NCI-H2171 (cell line): ENCODE measurements at regions not wholly inside any gene's neighbourhood (a gene's known extent, or its start where the extent isn't known, plus 50 kb on each side); places are given as distances from the start of the nearest gene placed in this dataset.
A peak's percentile ranks its signal among the peaks of the same experiment; 100 is the strongest.

ENCODE experiments used
- DNase-seq: peaks from one replicate; lab custom pipeline; 2025; lab: John Stamatoyannopoulos, UW

DNA sequence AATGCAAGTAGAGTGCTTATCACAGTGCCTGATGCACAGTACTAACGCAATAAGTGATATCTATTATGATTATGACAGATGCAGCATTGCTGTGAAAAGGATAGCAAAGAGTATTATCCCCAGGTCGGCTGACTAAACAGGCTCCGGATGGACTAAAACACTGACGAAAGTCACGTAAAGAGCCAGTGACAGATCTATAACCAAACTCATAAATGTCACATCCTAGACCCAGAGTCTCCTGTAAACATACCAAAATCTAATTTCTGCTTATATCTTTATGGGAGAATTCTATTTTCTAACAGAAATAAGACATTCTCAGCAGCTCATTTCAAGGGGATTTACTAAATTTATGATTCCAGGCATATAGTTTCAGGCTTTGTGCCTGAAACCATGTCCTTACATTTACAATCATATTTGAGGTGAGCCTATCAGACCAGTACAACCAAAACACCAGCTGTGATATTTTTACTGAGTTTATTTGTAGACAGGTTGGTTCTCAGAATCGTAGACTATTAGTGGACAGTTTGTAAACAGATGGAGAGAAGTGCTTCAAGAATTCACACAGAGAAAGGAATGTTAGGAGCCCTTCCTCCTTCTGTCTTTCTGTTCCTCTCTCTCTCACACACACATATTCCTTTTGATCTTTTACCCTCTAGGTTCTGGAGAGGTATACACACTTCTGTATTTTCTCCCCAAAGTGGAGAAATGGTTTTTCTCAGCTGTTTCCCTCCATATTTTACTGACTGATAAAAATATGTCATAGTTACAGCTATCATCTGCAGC is 52.4 kb upstream of the WDR26 start:
- DNase-seq = no peak

DNA sequence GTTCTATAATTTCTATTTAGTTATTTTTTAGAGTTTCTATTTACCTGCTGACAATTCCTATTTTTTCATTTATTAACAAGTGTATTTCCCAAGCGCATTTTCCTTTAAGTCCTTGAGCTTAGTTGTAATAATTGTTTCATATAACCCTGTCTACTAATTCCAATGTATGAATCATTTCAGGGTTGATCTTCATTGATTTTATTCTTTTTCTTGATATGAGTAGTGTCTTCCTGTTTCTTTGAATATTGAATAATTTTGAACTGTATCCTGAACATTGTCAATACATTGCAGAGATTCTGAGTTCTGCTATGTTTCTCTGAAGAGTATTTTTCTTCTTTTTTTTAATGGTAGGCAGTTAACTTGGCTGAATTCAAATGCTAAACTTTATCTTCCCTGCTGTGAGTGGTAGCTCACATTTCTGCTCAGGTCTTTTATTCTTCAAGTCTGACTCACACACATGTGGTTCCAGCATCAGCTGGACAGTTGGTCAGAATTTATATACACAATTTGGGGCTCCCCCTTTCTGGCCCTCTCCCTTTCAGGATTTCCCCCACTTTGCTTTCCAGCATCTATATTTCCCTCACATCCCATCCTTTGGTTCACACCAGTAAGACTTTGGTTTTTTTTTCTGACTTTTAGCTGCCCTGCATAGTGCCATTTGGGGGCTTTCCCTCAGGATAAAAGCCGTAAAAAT is 54.4 kb upstream of the WDR26 start:
- no peak for DNase-seq

DNA sequence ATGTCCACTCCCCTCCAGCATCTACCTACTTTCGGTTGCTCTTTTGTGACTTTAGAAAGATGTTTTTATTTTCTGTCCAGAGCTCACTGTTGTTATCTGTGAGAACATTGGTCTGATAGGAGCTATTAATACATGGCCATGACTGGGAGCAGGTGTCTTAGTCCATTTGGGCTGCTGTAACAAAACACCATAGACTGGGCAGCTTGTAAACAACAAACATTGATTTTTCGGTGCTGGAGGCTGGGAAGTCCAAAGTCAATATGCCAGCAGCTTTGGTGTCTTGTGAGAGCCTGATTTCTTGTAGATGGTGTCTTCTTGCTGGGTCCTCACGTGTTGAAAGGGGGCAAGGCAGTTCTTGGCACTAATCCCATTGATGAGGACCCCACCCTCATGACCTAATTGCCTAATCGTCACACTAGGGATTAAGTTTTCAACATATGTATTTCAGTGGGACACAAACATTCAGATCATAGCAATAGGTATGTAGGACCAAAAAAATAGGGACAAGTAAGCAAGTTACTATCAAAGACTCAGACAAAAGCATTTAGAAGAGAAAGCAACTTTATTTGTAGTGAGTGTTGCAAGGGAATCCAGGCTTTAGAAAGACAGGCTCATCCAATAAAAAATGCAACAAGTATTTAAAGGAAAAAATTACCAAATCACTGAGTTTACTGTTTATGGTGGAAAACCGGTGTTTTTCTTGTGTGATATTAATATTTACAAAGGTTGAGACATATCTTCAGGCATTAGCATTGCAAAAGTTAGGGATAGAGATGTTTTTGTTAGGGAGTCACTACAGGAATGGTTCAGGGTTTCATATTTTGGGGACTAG is 55.2 kb upstream of the WDR26 start:
- DNase-seq = no peak

DNA sequence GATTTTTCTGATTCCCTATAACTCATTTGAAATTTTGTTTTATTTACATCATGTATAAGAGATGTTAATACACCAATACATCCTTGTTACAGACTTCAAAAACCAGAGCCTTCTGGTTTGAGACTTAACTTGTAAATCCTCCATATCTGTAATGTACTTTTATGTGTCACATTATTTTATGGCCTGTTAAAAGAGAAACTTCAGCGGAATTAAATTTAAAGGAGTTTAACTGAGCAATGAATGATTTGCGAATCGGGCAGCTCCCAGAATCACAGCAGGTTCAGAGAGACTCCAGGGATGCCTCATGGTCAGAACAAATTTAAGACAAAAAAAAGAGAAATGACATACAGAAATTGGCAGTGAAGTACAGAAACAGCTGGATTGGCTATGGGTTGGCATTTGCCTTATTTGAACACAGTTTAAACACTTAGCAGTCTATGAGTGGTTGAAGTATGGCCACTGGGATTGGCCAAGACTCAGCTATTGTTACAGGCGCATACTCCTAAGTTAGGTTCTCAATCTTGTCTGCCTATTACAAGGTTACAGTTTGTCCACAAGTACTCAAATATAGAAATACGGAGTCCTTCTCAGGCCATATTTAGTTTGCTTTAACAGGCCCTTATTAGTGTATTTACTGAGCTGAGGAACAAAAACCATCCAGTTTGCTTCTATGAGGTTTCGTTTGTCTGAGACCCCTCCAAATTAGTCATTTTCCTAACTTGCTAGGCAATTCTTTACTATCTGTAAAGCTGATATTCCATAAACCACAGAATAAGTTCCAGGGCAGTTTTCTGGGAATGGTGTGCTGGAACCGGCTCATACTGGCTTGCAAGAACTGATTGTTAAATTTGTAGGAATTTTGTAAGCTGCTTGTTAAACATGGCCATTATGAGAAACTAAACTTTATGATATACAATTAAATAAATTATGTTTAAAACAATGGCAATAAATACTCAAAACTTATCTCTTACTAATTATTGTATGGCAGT is 56.2 kb upstream of the WDR26 start:
- DNase-seq = no peak

DNA sequence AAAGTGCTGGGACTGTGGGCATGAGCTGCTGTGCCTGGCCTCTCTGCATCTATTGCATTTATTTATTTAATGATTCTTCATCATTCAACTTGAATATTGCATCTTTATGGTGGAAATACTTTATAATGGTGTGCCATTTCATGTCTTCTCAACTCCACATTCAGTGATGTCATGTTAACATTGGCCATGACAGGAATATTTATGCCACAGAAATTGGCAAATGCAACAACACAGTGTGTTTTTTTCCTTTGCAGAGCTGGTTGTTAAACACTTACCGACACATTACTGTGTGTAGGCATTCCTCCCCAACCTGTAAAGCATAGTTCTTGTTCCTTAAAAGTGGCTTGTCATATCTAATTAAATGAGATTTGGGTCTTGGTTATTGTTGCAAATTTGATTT is 57.4 kb upstream of the WDR26 start:
- no peak for DNase-seq

DNA sequence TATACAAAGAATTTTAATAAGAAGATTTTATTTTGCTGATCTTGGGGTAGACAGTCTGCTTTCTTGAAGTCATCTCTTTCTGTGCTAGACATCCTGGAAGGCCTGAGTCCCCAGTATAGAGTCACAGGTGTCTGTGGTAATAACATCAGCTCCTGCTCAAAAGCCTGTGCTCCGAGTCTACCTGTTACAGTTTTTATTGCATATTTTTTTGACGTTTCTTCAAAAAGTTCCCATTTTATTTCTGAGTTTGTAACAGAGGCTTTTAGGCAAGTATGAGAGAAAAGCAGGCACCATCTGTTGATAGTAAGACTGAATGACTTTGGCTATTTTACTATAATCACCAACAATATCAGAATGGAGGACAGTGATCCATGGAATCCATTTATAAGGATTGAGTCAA is 58.0 kb upstream of the WDR26 start:
- no peak for DNase-seq

DNA sequence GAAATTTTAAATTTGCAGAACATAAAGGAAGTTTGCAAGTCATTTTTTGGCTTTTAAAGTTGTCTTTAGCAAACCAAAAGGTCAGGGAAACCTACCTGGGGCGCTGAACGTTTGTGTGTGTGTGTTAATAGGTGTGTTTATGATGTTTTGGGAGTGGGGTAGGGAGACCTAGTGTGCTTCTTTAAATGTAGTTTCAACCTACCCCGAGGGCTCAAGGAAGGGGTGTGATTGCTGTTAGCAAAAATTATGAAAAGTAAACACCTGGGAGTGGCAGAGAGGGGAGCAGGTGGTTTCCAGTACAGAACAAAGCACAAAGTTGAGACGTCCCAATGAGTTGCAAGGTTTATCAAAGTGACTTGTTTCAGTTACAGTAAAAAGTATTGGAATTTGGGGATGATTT is 58.7 kb upstream of the WDR26 start:
- DNase-seq = no peak

DNA sequence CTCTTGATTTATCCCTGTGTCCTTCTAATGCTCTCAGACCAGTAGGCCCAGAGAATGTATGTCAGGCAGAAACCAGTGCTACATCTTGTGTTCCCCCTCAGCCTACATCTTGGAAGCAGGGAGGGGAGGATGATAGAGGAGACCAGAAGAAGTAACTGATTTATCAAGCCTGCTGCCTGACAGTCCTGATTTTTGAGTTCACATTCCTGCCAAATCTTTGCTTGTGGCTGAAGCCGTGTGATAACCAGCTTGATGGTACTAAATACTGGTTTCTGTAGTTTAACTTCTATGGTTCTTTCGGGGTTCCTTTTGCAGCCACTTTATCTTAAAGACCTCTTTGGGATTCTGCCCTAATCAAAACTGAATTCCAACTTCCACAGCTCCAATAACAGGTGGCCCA is 59.7 kb upstream of the WDR26 start:
- no peak for DNase-seq

DNA sequence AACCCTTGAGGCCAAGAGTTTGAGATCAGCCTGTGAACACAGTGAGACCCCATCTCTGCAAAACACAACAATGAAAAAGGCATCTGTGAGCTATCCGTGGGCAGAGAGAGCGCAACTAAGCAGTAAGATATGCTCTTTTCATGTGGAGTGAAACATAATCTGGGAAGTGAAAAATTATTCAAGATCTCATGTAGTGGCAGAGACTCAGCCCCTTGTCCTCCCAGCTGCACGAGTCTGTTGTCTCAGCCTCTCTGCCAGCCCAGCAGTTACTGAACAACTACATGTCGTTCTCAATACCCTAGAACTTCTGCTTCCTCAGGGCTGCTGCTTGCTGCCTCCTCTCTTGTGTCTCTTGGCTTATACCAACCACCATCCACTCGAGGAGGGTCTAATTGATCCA is 61.3 kb upstream of the WDR26 start:
- DNase-seq = no peak

DNA sequence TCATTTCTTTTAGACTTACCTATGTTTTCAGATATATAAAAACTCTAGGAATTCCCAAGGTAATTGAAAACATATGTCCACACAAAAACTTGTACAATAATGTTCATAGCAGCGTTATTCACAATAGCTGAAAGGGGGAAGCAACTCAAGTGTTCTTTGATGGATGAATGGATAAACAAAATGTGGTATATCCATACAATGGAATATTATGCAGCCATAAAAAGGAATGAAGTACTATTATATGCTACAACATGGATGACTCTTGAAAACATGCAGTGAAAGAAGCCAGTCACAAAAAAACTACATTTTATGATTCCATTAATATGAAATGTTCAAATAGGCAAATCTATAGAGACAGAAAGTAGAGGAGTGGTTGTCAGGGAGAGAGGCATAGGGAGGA is 62.2 kb upstream of the WDR26 start:
- DNase-seq = no peak

DNA sequence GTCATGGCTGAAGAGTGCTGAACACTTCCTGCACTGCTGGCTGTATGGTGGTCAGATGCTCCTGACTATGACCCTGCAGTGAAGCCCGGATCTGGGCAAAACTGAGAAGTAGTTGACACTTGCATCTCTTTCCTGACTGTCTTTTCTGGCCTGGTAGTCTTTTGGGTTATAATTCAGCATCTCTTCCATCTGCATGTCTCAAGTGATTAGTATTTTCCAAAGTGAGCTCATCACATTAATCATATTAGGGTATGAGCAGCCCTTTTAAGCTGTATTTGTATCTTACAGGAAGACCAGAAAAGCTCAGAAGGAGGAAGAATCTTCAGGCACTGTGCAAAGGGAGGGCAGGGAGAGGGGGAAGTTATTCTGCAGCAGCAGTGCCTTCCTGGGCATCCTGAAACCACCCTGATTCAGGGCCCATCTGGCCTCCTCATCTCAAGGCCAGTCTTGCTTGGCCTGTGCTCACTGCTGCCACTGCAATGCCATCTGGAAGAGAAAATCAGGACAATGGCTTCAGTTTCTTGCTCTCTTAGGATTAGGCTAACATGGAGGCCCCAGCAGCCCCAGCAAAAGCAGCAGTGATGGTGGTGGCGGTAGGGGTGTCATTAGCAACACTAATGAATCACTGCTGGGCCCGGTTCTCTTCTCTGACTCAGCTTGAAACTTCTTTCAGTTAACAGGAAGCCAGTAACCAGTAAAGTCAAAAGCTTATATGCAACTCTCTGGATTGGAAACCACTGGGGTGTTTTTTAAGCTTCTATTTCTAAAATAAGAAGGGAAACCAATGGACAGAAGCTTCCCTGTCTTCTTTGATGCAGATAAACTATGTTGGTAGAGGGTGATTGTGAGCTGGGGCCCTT is 63.3 kb upstream of the WDR26 start:
- no peak for DNase-seq

DNA sequence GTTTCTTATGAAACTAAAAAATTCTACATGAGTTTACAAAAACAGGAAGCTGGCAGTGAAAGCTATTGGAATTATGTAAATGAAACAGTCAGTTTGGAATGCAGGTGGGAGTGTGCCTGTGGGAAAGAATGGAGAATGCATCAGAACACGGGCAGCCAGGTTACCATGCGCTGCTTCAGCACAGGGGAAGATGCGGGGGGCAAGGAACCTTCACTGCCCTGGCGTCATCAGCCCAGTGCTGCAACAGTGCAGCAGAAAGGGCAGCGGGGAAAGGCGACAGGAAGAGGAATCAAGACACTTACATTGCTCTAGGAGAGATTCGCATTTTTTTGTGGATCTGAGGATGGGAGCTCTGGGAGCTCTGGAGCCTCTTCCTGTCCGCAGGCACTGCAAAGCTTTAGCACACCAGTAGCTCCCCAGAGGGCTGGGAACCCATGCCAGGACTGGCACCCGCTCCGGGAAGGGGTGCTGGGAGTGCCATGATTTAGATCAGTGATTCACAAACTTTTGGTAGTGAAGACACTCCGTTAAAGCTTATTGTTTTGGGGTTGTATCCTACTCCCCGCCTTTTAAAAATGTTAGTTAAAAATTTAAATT is 64.1 kb upstream of the WDR26 start:
- no peak for DNase-seq

DNA sequence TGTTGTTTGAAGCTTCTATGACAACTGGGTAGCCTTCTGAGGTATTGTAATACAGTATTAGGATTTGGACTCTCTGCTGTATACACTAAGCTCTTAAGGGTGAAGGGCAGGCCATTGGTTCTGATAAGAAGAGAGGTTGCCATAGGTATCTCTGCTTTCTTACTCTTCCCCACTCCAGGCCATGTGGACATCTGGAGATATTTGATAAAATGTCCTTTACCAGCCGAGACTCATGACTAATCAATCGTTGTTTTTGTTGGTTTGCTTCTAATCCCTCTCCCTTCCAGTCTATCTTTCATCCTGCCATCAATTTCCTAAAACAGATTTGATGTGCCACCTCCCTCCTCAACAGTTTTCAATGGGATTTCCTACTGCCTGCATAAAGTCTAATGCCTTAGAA is 64.6 kb upstream of the WDR26 start:
- no peak for DNase-seq

DNA sequence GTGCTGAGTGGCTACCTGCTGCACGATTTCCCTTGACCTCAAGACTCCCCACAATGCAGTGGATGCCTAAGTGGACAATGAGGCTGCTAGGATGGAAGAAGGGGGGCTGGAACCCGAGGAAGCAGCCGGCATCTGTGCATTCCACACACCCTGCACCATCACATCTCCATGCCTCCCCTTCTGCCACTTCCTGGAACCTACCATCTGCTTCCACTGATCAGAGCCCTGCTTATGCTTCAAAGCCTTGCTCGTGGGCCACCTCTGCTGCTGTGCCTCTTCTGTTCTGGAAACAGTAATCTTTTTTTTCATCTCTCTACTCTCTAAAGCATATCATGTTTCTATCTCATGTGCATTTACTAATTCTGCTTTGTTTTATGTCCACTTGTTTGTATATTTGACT is 66.2 kb upstream of the WDR26 start:
- peak; percentile 89 for DNase-seq

DNA sequence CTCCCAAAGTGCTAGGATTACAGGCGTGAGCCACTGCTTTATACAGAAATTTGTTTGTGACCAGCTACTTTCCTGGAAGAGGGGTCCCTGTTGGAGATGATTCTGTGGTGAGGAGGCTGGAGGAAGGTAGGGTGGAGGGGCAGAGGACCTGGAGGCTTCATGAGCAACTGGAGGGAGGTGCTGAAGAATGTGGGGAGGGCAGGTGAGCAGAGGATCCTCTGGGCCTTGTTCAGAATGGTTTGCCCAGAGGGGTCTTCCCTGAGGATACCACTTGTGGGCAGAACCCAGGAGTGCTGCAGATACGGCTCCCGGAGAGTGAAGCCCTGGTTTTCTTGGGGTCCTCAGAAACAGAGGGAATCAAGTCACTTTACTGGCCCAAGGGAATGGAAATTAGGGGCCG is 67.2 kb upstream of the WDR26 start:
- no peak for DNase-seq

DNA sequence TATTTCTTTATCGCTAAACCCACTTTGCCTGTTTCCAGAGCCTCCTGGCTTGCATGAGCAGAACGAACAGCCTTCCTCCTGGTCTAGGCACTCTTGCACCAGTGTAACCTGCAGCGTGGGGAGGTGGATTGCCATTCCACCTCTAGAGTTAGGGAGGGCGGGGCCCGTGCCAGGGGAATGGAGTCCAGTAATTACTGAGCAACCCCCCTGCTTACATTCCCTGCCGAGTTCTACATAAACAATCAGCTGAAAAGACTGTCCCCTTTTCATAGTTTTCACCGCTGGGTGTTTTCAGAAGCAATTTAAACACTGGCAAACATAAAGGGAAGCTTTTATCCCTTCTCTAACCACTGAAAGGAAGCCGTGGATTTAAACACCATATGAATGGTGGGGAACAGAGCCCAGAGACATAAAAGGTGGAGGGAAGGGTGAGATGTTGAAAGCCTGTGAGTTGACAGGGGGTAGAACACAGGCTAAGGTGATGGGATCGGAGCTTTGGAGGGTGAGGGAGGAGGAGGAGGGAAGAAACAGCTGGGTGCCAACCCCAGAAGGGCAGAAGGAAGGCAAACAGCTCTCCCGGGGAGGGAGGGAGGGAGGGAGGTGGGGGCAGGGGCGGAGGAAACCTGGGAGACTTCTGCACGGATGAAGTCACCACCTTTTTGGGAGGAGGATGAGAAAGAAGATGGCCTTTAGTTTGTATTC is 68.0 kb upstream of the WDR26 start:
- DNase-seq = peak; percentile 74

DNA sequence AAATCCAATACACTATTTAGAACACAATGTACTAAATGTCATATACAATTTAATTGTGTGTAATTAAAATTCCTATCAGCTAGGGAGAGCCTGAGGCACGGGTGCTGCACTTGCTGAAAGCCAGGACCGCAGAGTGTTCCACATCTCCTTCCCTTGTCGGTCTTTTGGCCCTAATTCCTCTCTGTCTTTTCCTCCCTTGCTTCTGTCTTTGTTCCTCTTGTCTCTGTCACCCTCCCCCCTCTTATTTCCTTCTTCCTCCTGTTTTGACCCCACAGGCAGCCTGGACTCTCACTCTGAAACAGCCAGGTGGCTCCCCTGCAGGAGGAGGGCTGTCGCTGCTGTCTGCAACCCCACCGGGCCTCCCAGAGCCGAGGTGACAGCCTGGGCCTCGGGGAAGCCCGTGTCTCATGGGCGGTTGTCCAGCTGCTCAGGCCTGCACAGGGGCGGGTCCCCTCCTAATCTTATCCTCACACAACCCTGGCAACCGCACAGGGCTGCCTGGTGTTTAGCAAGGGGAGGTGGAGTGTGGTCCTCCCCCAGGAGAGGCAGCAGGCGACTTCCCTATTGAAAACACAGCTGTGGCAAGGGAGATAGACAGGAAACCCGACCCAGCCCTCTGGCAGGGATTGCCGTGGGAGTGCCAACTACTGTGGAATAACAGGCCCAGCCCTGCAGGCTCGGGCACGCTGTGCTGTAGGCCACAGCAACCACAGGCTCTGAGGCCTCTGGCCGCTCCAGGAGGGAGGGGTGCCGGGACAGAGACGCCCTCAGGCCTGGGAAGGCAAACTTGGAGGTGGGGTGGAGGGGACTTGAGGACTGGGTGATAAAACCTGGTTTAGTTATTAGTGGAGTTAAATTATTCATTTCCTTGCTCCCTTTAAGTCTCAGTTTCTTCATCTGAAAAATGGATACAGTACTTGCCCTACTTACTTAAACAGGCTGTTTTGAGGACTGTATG is 68.8 kb upstream of the WDR26 start:
- DNase-seq = peak; percentile 83

DNA sequence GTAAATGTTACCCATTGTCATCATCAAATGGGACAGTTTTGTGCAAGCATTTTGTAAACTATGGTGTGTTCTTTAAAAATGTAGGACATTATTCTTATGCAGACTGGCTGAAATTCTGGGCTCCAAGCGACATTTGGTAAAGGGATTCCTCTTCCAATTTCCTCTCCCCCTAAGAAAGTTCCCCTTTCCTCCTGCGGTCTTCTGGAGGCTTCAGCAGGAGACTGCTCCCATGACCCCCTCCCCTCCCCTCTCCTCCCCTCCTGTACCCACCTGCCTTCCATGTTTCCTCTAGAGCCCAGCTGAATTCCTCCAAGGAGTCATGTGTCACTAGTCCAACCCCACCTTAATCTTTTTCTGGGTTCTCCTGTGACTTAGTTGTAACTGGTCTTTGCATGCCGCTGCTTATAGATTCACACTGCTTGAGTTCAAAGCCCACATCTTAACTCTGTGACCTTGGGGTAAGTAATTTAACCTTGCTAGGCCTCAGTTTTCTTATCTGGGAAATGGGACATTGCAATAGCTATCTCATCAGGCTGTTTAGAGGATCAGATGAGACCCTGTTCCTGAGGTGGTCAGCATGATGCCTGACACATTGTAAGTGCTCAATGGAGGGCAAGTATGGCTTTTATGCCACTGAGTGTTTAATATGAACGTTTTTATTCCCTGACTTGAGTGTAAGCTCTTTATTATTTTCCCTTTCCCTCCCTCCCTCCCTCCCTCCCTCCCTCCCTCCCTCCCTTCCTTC is 69.9 kb upstream of the WDR26 start:
- DNase-seq = no peak
